GM18507 (cell line): ENCODE measurements at regions not wholly inside any gene's neighbourhood (a gene's known extent, or its start where the extent isn't known, plus 50 kb on each side); places are given as distances from the start of the nearest gene placed in this dataset.
A peak's percentile ranks its signal among the peaks of the same experiment; 100 is the strongest.
"Not testable (repeated sequence)": the region's sequence is repeated elsewhere in the genome, so short reads cannot be mapped to it uniquely, and the experiment has no call there.

ENCODE experiments used
- DNase-seq: peaks from one replicate; pipeline ENCODE4 v3.0.0; 2011; ENCODE audit warnings: low read depth; ENCODE audit not compliant: insufficient read length; ENCODE audit errors: extremely low spot score
- FAIRE-seq: peaks from 2 replicates; lab custom pipeline; 2011; peaks lifted over from hg19 to GRCh38; lab: Jason Lieb, UNC

- peak; percentile 0 for DNase-seq
- FAIRE-seq, result peak; percentile 81
Measured at GRCh38 chrX:65451663-65452062, 82.9 kb downstream of the LAS1L start.

GRCh38 chrX:65420154-65420553, 114.4 kb downstream of the LAS1L start:
- FAIRE-seq, result no peak
- DNase-seq, result no peak

- DNase-seq, FAIRE-seq: not testable (repeated sequence)
Measured at GRCh38 chrX:65407662-65408061, 126.9 kb downstream of the LAS1L start.

GRCh38 chrX:65407157-65407626, 127.4 kb downstream of the LAS1L start:
- no peak for FAIRE-seq
- no peak for DNase-seq

GRCh38 chrX:65406532-65406931, 128.1 kb downstream of the LAS1L start:
- DNase-seq (no peak), FAIRE-seq (no peak)

- FAIRE-seq (no peak), DNase-seq (no peak)
Measured at GRCh38 chrX:65392284-65392683, 142.3 kb downstream of the LAS1L start.

GRCh38 chrX:65389120-65389519, 145.5 kb downstream of the LAS1L start:
- not testable (repeated sequence) for DNase-seq, FAIRE-seq
